HG03097 (cell line): ENCODE measurements at regions not wholly inside any gene's neighbourhood (a gene's known extent, or its start where the extent isn't known, plus 50 kb on each side); places are given as distances from the start of the nearest gene placed in this dataset.
A peak's percentile ranks its signal among the peaks of the same experiment; 100 is the strongest.

Experiments used
- ATAC-seq: cut with Tn5 transposase; IDR thresholded peaks from one replicate; pipeline ENCODE4 v1.9.1; 2021; ENCODE audit not compliant: unreplicated experiment, low FRiP score

- no peak for ATAC-seq
Measured at GRCh38 chr13:77480066-77480465, 55.4 kb upstream of the SCEL start.

GRCh38 chr13:77479326-77479725 is 56.2 kb upstream of the SCEL start:
- ATAC-seq = no peak

GRCh38 chr13:77477299-77477848 is 58.1 kb upstream of the SCEL start:
- ATAC-seq = no peak

GRCh38 chr13:77476456-77476855 is 59.0 kb upstream of the SCEL start:
- no peak for ATAC-seq

GRCh38 chr13:77475345-77476084 is 60.0 kb upstream of the SCEL start:
- ATAC-seq = no peak

- ATAC-seq = no peak
Measured at GRCh38 chr13:77470986-77471385, 64.5 kb upstream of the SCEL start.

GRCh38 chr13:77466753-77467422 is 68.6 kb upstream of the SCEL start:
- no peak for ATAC-seq

GRCh38 chr13:77465603-77466195 is 69.8 kb upstream of the SCEL start:
- ATAC-seq = no peak

- ATAC-seq = peak; percentile 73
Measured at GRCh38 chr13:77460195-77460594, 75.3 kb upstream of the SCEL start.

- ATAC-seq = no peak
Measured at GRCh38 chr13:77459592-77459991, 75.9 kb upstream of the SCEL start.

GRCh38 chr13:77458736-77459135 is 76.8 kb upstream of the SCEL start:
- ATAC-seq = no peak

- ATAC-seq = no peak
Measured at GRCh38 chr13:77457966-77458365, 77.5 kb upstream of the SCEL start.

- ATAC-seq = no peak
Measured at GRCh38 chr13:77456271-77456670, 79.2 kb upstream of the SCEL start.

- no peak for ATAC-seq
Measured at GRCh38 chr13:77449265-77449664, 86.2 kb upstream of the SCEL start.

- no peak for ATAC-seq
Measured at GRCh38 chr13:77448689-77449088, 86.8 kb upstream of the SCEL start.

- no peak for ATAC-seq
Measured at GRCh38 chr13:77443511-77443910, 92.0 kb upstream of the SCEL start.

- ATAC-seq = no peak
Measured at GRCh38 chr13:77437267-77437666, 98.2 kb upstream of the SCEL start.

GRCh38 chr13:77434289-77434688 is 101.2 kb upstream of the SCEL start:
- ATAC-seq = no peak

GRCh38 chr13:77431449-77431848 is 104.1 kb upstream of the SCEL start:
- ATAC-seq = no peak

- ATAC-seq = peak; percentile 40
Measured at GRCh38 chr13:77430377-77430951, 103.6 kb upstream of the MYCBP2 start.
